ENCODE measurements at regions not wholly inside any gene's neighbourhood (a gene's known extent, or its start where the extent isn't known, plus 50 kb on each side); places are given as distances from the start of the nearest gene placed in this dataset.

DNA sequence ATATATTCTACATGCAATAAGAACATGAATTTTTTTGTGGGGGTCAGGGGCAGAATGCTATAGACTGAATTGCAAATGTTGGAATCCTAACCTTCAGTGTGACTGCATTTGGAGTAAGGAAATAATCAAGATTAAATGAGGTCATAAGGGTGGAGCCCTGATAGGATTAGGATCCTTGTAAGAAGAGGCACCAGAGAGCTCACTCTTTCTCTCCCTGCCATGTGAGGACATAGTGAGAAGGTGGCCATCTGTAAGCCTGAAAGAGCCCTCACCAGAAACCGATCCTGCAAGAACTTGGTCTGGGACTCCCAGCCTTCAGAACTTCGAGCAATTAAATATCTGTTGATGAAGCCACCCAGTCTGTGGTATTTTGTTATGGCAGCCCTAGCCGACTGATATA is 70.3 kb upstream of the SOX13 start:
- Histone ChIP-seq H4K20me1 (ENCODE audit: insufficient read depth, low read length, poor library complexity, severe bottlenecking) (no peaks in the 10 kb centered on the region), H3K9ac (ENCODE audit: low read depth, low read length, poor library complexity, severe bottlenecking) (no peak overlapping the region), H2AFZ (ENCODE audit: low read length) (no peak overlapping the region), H3K4me3 (ENCODE audit: low read length, poor library complexity, severe bottlenecking) (no peak overlapping the region), H3K4me2 (ENCODE audit: low read depth, low read length, poor library complexity, severe bottlenecking) (no peak overlapping the region), H3K36me3 (ENCODE audit: insufficient read depth, low read length) (no peaks in the 10 kb centered on the region), H3K9me2 (replicated peaks; ENCODE audit: low read depth, low read length) (no peaks in the 10 kb centered on the region), H3K9me3 (ENCODE audit: insufficient read depth, low read depth, low read length) (0 out of 2 replicates have a peak, but pooled peaks cover 2% of the 10 kb centered on the region), H3K27me3 (ENCODE audit: insufficient read depth, low read length, poor library complexity, severe bottlenecking) (no peaks in the 10 kb centered on the region), H3F3A (ENCODE audit: low read depth) (no peaks in the 10 kb centered on the region), H3K79me2 (ENCODE audit: insufficient read depth, low read length) (no peaks in the 10 kb centered on the region), H3K4me1 (ENCODE audit: insufficient read depth, low read length, poor library complexity, severe bottlenecking) (no peaks in the 10 kb centered on the region)
- TF ChIP-seq EZH2phosphoT487 (IDR thresholded peaks at IDR 0.05; ENCODE audit: borderline replicate concordance), result no peak
- TF ChIP-seq, protein P1, sequence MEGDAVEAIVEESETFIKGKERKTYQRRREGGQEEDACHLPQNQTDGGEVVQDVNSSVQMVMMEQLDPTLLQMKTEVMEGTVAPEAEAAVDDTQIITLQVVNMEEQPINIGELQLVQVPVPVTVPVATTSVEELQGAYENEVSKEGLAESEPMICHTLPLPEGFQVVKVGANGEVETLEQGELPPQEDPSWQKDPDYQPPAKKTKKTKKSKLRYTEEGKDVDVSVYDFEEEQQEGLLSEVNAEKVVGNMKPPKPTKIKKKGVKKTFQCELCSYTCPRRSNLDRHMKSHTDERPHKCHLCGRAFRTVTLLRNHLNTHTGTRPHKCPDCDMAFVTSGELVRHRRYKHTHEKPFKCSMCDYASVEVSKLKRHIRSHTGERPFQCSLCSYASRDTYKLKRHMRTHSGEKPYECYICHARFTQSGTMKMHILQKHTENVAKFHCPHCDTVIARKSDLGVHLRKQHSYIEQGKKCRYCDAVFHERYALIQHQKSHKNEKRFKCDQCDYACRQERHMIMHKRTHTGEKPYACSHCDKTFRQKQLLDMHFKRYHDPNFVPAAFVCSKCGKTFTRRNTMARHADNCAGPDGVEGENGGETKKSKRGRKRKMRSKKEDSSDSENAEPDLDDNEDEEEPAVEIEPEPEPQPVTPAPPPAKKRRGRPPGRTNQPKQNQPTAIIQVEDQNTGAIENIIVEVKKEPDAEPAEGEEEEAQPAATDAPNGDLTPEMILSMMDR (conservative IDR thresholded peaks at IDR 0.05; ENCODE audit: low read length), result no peak

DNA sequence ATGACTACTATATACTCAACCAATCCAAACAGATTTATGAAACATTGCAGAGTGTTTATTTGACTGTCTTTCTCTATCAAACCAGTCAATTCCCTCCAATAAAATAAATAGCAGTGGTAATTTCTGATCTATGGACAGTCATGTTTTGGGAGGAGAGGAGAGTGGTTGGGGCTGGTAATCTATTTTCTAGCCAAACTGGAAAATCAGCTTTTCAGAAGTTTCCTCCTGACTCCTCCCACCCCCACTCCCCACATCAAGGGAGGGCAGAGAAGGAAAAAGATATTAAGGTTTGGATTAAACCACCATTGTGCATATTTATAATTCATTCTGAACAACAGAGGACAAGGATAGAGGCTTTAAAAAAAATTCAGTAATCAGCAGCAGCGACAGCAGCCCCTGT is 69.4 kb upstream of the SOX13 start:
- no peaks in the 10 kb centered on the region for H3K27me3 ChIP-seq (ENCODE audit: insufficient read depth, low read length, poor library complexity, severe bottlenecking)
- H3K4me1 ChIP-seq (ENCODE audit: insufficient read depth, low read length, poor library complexity, severe bottlenecking), result no peaks in the 10 kb centered on the region
- H2AFZ ChIP-seq (ENCODE audit: low read length), result no peak overlapping the region
- no peaks in the 10 kb centered on the region for H4K20me1 ChIP-seq (ENCODE audit: insufficient read depth, low read length, poor library complexity, severe bottlenecking)
- H3K79me2 ChIP-seq (ENCODE audit: insufficient read depth, low read length), result no peaks in the 10 kb centered on the region
- H3K9ac ChIP-seq (ENCODE audit: low read depth, low read length, poor library complexity, severe bottlenecking), result no peak overlapping the region
- 0 out of 2 replicates have a peak, but pooled peaks cover 2% of the 10 kb centered on the region for H3K9me3 ChIP-seq (ENCODE audit: insufficient read depth, low read depth, low read length)
- H3K9me2 ChIP-seq (replicated peaks; ENCODE audit: low read depth, low read length), result no peaks in the 10 kb centered on the region
- TF ChIP-seq EZH2phosphoT487 (IDR thresholded peaks at IDR 0.05; ENCODE audit: borderline replicate concordance), result no peak
- TF ChIP-seq, protein P1 (conservative IDR thresholded peaks at IDR 0.05; ENCODE audit: low read length), result no peak
- H3F3A ChIP-seq (ENCODE audit: low read depth), result no peaks in the 10 kb centered on the region
- no peak overlapping the region for H3K4me3 ChIP-seq (ENCODE audit: low read length, poor library complexity, severe bottlenecking)
- H3K4me2 ChIP-seq (ENCODE audit: low read depth, low read length, poor library complexity, severe bottlenecking), result no peak overlapping the region
- no peaks in the 10 kb centered on the region for H3K36me3 ChIP-seq (ENCODE audit: insufficient read depth, low read length)

DNA sequence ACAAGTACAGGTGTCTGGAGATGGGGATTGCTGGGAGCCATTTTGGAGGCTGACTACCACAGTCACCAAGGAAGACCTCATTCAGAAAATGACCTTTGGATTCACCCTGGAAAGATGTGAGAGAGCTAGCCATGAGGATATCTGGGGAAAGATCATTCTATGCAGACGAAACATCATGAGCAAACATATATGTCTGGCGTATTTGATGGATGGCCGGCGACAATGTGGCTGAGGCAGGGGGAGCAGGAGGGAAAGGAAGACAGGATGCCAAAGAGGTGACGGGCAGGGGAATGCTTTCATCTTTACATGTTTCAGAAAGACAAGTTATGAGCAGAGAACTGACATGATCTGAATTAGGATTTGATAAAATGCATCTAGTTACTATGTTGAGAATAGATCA is 61.5 kb upstream of the SOX13 start:
- Histone ChIP-seq H3K27me3 (ENCODE audit: insufficient read depth, low read length, poor library complexity, severe bottlenecking) (no peaks in the 10 kb centered on the region), H3K9me2 (replicated peaks; ENCODE audit: low read depth, low read length) (no peaks in the 10 kb centered on the region), H3K4me2 (ENCODE audit: low read depth, low read length, poor library complexity, severe bottlenecking) (no peak overlapping the region), H3K9me3 (ENCODE audit: insufficient read depth, low read depth, low read length) (no peaks in the 10 kb centered on the region), H3F3A (ENCODE audit: low read depth) (no peaks in the 10 kb centered on the region), H3K79me2 (ENCODE audit: insufficient read depth, low read length) (no peaks in the 10 kb centered on the region), H3K9ac (ENCODE audit: low read depth, low read length, poor library complexity, severe bottlenecking) (no peak overlapping the region), H3K4me3 (ENCODE audit: low read length, poor library complexity, severe bottlenecking) (no peak overlapping the region), H2AFZ (ENCODE audit: low read length) (no peak overlapping the region), H3K4me1 (ENCODE audit: insufficient read depth, low read length, poor library complexity, severe bottlenecking) (no peaks in the 10 kb centered on the region), H3K36me3 (ENCODE audit: insufficient read depth, low read length) (no peaks in the 10 kb centered on the region), H4K20me1 (ENCODE audit: insufficient read depth, low read length, poor library complexity, severe bottlenecking) (no peaks in the 10 kb centered on the region)
- TF ChIP-seq EZH2phosphoT487 (IDR thresholded peaks at IDR 0.05; ENCODE audit: borderline replicate concordance), result no peak
- TF ChIP-seq, protein P1 (conservative IDR thresholded peaks at IDR 0.05; ENCODE audit: low read length), result no peak
